ENCODE measurements at regions not wholly inside any gene's neighbourhood (a gene's known extent, or its start where the extent isn't known, plus 50 kb on each side); places are given as distances from the start of the nearest gene placed in this dataset.

DNA sequence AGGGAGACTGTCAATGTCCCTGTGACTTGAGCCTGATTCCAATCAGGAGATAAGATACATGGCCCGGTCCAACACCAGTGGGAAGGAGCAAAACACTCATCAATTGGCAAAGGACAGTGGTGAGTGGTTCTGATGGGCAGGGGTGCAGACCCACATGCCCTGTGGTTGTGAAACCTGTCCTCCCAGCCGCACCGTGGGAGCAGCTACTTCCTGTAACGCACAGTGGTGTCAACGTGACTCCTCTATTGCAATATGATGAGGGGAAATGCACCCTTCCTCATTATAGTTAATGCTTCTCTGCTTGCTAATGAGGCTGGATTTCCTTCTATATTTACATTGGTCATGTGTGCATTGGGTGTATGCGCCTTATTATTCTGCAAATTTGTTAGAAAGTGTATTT lies 223.0 kb downstream of the IRX1 start:
- TF ChIP-seq, protein P1, sequence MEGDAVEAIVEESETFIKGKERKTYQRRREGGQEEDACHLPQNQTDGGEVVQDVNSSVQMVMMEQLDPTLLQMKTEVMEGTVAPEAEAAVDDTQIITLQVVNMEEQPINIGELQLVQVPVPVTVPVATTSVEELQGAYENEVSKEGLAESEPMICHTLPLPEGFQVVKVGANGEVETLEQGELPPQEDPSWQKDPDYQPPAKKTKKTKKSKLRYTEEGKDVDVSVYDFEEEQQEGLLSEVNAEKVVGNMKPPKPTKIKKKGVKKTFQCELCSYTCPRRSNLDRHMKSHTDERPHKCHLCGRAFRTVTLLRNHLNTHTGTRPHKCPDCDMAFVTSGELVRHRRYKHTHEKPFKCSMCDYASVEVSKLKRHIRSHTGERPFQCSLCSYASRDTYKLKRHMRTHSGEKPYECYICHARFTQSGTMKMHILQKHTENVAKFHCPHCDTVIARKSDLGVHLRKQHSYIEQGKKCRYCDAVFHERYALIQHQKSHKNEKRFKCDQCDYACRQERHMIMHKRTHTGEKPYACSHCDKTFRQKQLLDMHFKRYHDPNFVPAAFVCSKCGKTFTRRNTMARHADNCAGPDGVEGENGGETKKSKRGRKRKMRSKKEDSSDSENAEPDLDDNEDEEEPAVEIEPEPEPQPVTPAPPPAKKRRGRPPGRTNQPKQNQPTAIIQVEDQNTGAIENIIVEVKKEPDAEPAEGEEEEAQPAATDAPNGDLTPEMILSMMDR (IDR thresholded peaks at IDR 0.05), result no peak
- H3K36me3 Mint-ChIP-seq (ENCODE audit: low read depth), result no peaks in the 10 kb centered on the region
- H3K9me3 Mint-ChIP-seq, result no peaks in the 10 kb centered on the region
- no peak for ATAC-seq
- POLR2A ChIA-PET, result no interaction called here
- no peaks in the 10 kb centered on the region for H3K4me1 Mint-ChIP-seq (ENCODE audit: low read depth)
- CTCF ChIA-PET, result no interaction called here
- no peak overlapping the region for H3K27ac Mint-ChIP-seq
- intact Hi-C loops (cut with micrococcal nuclease), result no loop called here
- H3K4me3 Mint-ChIP-seq, result no peak overlapping the region
- DNase-seq, result no peak
- no peaks in the 10 kb centered on the region for H3K27me3 Mint-ChIP-seq

- TF ChIP-seq, protein P1 (IDR thresholded peaks at IDR 0.05), result no peak
- intact Hi-C loops (cut with micrococcal nuclease), result no loop called here
- no peak overlapping the region for H3K4me3 Mint-ChIP-seq
- H3K27ac Mint-ChIP-seq, result no peak overlapping the region
- DNase-seq (no peak), ATAC-seq (no peak)
- CTCF ChIA-PET, result no interaction called here
- no peaks in the 10 kb centered on the region for H3K9me3 Mint-ChIP-seq
- POLR2A ChIA-PET, result no interaction called here
- H3K4me1 Mint-ChIP-seq (ENCODE audit: low read depth), result no peaks in the 10 kb centered on the region
- no peaks in the 10 kb centered on the region for H3K36me3 Mint-ChIP-seq (ENCODE audit: low read depth)
- peaks cover 2% of the 10 kb centered on the region for H3K27me3 Mint-ChIP-seq
Measured at GRCh38 chr5:3825531-3826451, 230.2 kb downstream of the IRX1 start.

DNA sequence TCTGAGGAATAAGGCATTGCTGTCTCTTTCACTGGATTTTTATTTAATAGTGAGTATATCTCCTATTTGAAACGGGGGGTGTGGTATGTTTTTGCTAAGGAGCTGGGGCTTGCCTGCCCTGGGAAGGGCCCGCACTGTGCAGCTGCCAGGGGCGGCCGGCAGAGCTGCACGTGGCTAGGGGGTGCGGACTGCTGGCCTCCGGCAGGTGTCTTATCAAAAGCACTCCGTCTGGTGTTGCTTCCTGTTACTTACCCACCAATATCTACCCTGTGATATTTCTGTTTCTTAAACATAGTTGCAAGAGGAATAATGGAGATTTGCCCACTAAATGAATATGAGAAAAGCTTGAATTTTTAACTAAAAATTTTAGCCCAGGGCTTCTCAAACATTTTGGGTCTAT lies 232.0 kb downstream of the IRX1 start:
- H3K27ac Mint-ChIP-seq, result no peak overlapping the region
- ATAC-seq (no peak), DNase-seq (no peak)
- H3K4me3 Mint-ChIP-seq, result no peak overlapping the region
- ChIA-PET CTCF (no interaction called here), POLR2A (no interaction called here)
- no peaks in the 10 kb centered on the region for H3K36me3 Mint-ChIP-seq (ENCODE audit: low read depth)
- peaks cover 4% of the 10 kb centered on the region for H3K27me3 Mint-ChIP-seq
- intact Hi-C loops (cut with micrococcal nuclease), result no loop called here
- no peaks in the 10 kb centered on the region for H3K9me3 Mint-ChIP-seq
- TF ChIP-seq, protein P1 (IDR thresholded peaks at IDR 0.05), result no peak
- H3K4me1 Mint-ChIP-seq (ENCODE audit: low read depth), result no peaks in the 10 kb centered on the region

DNA sequence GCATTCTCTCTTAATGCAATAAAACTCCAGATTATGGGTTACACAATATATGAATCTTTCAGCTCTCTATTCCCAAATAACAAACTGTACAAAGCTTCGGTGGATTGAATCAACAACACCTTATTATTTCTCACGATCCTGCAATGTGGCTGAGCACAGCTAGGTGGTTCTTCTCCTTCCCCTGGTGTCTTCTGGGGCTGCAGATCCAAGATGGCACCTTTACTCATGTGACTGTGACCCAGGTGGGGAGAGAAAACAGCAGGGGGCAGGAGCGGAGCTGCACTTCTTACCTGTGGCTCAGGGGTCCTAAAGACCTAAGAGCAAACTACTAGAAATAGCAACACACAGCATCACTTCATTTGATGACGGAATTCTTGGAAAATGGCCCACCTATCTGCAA lies 233.1 kb downstream of the IRX1 start:
- no peaks in the 10 kb centered on the region for H3K9me3 Mint-ChIP-seq
- H3K36me3 Mint-ChIP-seq (ENCODE audit: low read depth), result no peaks in the 10 kb centered on the region
- ChIA-PET POLR2A (no interaction called here), CTCF (no interaction called here)
- DNase-seq, result no peak
- intact Hi-C loops (cut with micrococcal nuclease), result no loop called here
- no peak overlapping the region for H3K27ac Mint-ChIP-seq
- H3K27me3 Mint-ChIP-seq, result peaks cover 4% of the 10 kb centered on the region
- ATAC-seq, result no peak
- H3K4me3 Mint-ChIP-seq, result no peak overlapping the region
- H3K4me1 Mint-ChIP-seq (ENCODE audit: low read depth), result no peaks in the 10 kb centered on the region
- TF ChIP-seq, protein P1 (IDR thresholded peaks at IDR 0.05), result no peak

- TF ChIP-seq, protein P1 (IDR thresholded peaks at IDR 0.05), result no peak
- Mint-ChIP-seq H3K27me3 (peaks cover 4% of the 10 kb centered on the region), H3K4me1 (ENCODE audit: low read depth) (no peaks in the 10 kb centered on the region), H3K27ac (no peak overlapping the region), H3K36me3 (ENCODE audit: low read depth) (no peaks in the 10 kb centered on the region), H3K4me3 (no peak overlapping the region), H3K9me3 (no peaks in the 10 kb centered on the region)
- ChIA-PET POLR2A (no interaction called here), CTCF (no interaction called here)
- ATAC-seq (no peak), DNase-seq (no peak)
- intact Hi-C loops (cut with micrococcal nuclease), result no loop called here
Measured at GRCh38 chr5:3833566-3833965, 237.9 kb downstream of the IRX1 start.
